Vagina (tissue), 2 donors: ENCODE measurements at regions not wholly inside any gene's neighbourhood (a gene's known extent, or its start where the extent isn't known, plus 50 kb on each side); places are given as distances from the start of the nearest gene placed in this dataset.

Source experiments
- CTCF ChIP-seq, 3 experiments: fragments of 450-650 bp in 2 of 3; fragments of 200-600 bp in 1 of 3; sonication (generic) in 1 of 3; IDR thresholded peaks; one replicate each; pipeline ENCODE4 v1.5.1; 2017 to 2019; ENCODE audit warnings: antibody characterized with exemption in 3 of 3, mild to moderate bottlenecking in 2 of 3, moderate library complexity in 2 of 3
- POLR2A ChIP-seq, 2 donors: fragments of 450-650 bp; IDR thresholded peaks; one replicate each; pipeline ENCODE4 v1.6.1; 2017; ENCODE audit warnings: antibody characterized with exemption in 2 of 2, mild to moderate bottlenecking in 2 of 2, moderate library complexity in 2 of 2

- TF ChIP-seq CTCF (IDR thresholded peaks at IDR 0.05) (no peak), POLR2A (IDR thresholded peaks at IDR 0.05) (no peak)
Measured at GRCh38 chr2:41686156-41686555, 361.7 kb upstream of the PKDCC start.
